Left ventricle myocardium inferior (tissue), 1 donor: ENCODE measurements at regions not wholly inside any gene's neighbourhood (a gene's known extent, or its start where the extent isn't known, plus 50 kb on each side); places are given as distances from the start of the nearest gene placed in this dataset.

Experiments
- DNase-seq: peaks from one replicate; pipeline ENCODE4 v3.0.0-alpha.2; 2020
- H3K27ac ChIP-seq: fragments of 200-600 bp; replicated peaks from 2 replicates; pipeline ENCODE4 v1.8.0; 2021
- H3K27me3 ChIP-seq: fragments of 200-600 bp; 2 replicates; pipeline ENCODE4 v1.8.0; 2021; ENCODE audit warnings: low read depth
- H3K36me3 ChIP-seq: fragments of 200-600 bp; 2 replicates; pipeline ENCODE4 v1.8.0; 2021
- H3K4me1 ChIP-seq: fragments of 200-600 bp; 2 replicates; pipeline ENCODE4 v1.8.0; 2021
- H3K4me3 ChIP-seq: fragments of 200-600 bp; 2 replicates; pipeline ENCODE4 v1.8.0; 2021; ENCODE audit warnings: mild to moderate bottlenecking, moderate library complexity
- H3K9me3 ChIP-seq: fragments of 200-600 bp; replicated peaks from 2 replicates; pipeline ENCODE4 v1.8.0; 2021
- intact Hi-C: fragments of 100-400 bp; cut with micrococcal nuclease; formaldehyde crosslinking; loops from one replicate; pipeline ENCODE4 v1.11.0; 2022
- TF ChIP-seq, protein P1 (sequence below): fragments of 200-600 bp; IDR thresholded peaks from 2 replicates; pipeline ENCODE4 v1.8.0; 2021; ENCODE audit warnings: antibody characterized with exemption, mild to moderate bottlenecking, borderline replicate concordance
- donor health status: DM: no; HTN: yes; CAD: no; lungs with severe emphysema.

DNA sequence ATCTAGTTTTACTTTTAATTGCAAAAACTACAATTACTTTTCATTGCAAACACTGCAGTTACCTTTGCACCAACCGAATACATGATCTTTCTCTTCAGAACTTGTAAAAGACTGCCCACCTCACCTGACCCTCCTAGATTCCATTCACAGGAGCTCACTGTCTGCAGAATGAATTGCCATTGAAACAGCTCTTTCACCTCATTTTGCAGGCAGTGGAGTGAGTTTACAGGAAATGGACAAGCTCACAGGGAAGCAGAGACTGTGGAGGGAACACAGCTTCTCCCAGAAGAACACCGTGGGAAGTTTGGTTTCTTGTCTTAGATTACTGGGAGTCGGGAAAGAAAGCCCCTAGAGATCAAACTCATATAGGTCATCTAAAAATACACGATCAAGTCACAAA is 439.7 kb upstream of the RBFOX1 start:
- intact Hi-C loops: no loop called here

DNA sequence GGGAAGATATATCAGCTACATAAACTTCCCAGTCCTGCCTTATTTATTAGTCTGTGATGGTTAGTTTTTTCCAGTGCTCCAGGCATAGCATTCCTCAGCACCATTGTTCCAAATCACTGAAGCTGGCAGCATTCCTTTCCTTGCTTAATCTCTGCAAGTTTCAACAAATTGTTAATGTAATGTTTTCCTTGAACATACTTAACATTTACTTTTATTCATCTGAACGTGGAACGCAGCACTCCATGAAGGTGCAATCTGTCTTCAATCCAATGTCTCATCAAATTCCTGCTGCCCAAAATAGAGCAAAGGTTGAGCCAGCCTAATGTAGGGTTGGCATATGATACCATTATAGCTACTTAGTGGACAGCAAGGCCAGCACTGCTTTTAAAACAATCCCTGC is 441.1 kb upstream of the RBFOX1 start:
- no peak for DNase-seq
- intact Hi-C loops: no loop called here
- Histone ChIP-seq H3K9me3 (no peaks in the 10 kb centered on the region), H3K27ac (no peak overlapping the region), H3K4me1 (no peaks in the 10 kb centered on the region), H3K4me3 (no peak overlapping the region), H3K36me3 (no peaks in the 10 kb centered on the region), H3K27me3 (peaks cover 8% of the 10 kb centered on the region)
- TF ChIP-seq, protein P1, sequence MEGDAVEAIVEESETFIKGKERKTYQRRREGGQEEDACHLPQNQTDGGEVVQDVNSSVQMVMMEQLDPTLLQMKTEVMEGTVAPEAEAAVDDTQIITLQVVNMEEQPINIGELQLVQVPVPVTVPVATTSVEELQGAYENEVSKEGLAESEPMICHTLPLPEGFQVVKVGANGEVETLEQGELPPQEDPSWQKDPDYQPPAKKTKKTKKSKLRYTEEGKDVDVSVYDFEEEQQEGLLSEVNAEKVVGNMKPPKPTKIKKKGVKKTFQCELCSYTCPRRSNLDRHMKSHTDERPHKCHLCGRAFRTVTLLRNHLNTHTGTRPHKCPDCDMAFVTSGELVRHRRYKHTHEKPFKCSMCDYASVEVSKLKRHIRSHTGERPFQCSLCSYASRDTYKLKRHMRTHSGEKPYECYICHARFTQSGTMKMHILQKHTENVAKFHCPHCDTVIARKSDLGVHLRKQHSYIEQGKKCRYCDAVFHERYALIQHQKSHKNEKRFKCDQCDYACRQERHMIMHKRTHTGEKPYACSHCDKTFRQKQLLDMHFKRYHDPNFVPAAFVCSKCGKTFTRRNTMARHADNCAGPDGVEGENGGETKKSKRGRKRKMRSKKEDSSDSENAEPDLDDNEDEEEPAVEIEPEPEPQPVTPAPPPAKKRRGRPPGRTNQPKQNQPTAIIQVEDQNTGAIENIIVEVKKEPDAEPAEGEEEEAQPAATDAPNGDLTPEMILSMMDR: no peak

More for the DNA sequence above, 439.7 kb upstream of the RBFOX1 start:
- H3K9me3 ChIP-seq: no peaks in the 10 kb centered on the region
- H3K4me3 ChIP-seq: no peak overlapping the region
- H3K27ac ChIP-seq: no peak overlapping the region
- peaks cover 8% of the 10 kb centered on the region for H3K27me3 ChIP-seq
- H3K36me3 ChIP-seq: no peaks in the 10 kb centered on the region
- no peaks in the 10 kb centered on the region for H3K4me1 ChIP-seq
- TF ChIP-seq, protein P1: no peak
- no peak for DNase-seq

DNA sequence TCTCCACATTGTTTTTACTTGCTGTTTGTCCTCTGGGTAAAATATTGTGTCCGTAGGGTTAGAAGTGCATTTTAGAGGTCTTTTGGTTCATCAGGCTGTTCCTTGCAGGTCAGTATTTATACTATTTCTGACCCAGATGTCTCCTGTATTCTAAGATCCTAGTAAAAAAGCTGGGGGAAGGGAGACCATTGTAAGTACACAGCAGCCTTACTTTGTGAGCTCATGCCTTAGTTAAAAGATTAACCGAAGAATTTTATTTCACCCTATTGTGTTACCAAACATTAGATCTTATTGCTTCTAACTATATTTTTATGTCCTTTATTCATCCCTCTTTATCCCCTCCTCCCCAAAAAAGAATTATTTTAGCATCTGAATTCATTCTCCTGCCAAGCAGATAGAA is 444.1 kb upstream of the RBFOX1 start:
- intact Hi-C loops: no loop called here
- H3K27me3 ChIP-seq: peaks cover 13% of the 10 kb centered on the region
- H3K9me3 ChIP-seq: no peaks in the 10 kb centered on the region
- TF ChIP-seq, protein P1: no peak
- H3K27ac ChIP-seq: no peak overlapping the region
- no peaks in the 10 kb centered on the region for H3K4me1 ChIP-seq
- no peak overlapping the region for H3K4me3 ChIP-seq
- no peaks in the 10 kb centered on the region for H3K36me3 ChIP-seq
- no peak for DNase-seq

DNA sequence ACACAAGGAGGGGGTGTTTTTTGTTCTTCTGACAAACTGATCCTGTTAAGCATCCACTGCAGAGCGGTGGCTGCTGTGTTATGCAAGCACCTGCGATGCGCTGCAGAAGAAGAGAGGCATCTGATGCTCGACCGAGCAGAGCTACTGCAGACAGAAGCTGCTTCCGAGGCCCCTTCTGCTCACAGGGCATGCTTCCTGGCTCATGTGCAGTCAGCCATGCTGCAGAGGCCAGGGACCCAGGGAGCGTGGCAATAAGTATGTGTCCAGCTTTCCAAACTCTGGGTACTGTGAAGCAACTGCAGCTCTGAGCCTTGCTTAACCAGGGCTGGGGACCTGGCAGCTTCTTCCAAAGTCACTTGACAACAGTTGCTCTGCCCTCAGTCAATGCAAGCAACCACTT is 448.6 kb upstream of the RBFOX1 start:
- intact Hi-C loops: no loop called here
- Histone ChIP-seq H3K4me1 (no peaks in the 10 kb centered on the region), H3K36me3 (no peaks in the 10 kb centered on the region), H3K27ac (no peak overlapping the region), H3K4me3 (no peak overlapping the region), H3K27me3 (peaks cover 13% of the 10 kb centered on the region), H3K9me3 (no peaks in the 10 kb centered on the region)
- TF ChIP-seq, protein P1: no peak
- no peak for DNase-seq

DNA sequence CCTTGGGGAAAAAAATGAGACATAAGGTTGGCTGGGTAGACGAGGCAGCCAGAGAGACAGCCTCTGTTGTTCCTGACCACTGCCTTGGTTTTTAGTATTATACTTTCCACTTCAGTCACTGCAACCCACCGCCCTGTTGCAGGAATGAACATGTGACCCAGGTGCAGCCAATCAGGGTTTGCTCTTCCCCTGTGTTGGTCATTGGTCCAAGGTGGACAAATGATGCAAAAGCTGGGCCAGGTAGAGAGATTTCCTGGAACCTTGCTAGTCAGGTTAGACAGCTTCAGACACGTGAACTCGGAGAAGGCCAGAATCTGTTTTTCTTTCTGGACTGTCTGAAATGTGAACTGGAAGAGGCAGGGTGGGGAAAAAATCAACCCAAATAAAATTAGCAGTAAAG is 452.4 kb upstream of the RBFOX1 start:
- intact Hi-C loops: no loop called here

More for the DNA sequence above, 452.4 kb upstream of the RBFOX1 start:
- no peaks in the 10 kb centered on the region for H3K36me3 ChIP-seq
- H3K9me3 ChIP-seq: no peaks in the 10 kb centered on the region
- no peaks in the 10 kb centered on the region for H3K4me1 ChIP-seq
- H3K27ac ChIP-seq: no peak overlapping the region
- TF ChIP-seq, protein P1: no peak
- no peak for DNase-seq
- no peak overlapping the region for H3K4me3 ChIP-seq
- peaks cover 13% of the 10 kb centered on the region for H3K27me3 ChIP-seq
